Tibial nerve (tissue), 4 donors: ENCODE measurements at regions not wholly inside any gene's neighbourhood (a gene's known extent, or its start where the extent isn't known, plus 50 kb on each side); places are given as distances from the start of the nearest gene placed in this dataset.
"Not testable (repeated sequence)": the region's sequence is repeated elsewhere in the genome, so short reads cannot be mapped to it uniquely, and the experiment has no call there.

Experiments
- DNase-seq, 2 donors: peaks; one replicate each; pipeline ENCODE4 v3.0.0-alpha.2; 2019; ENCODE audit warnings: low spot score in 2 of 2
- H3K27ac ChIP-seq, 4 donors: fragments of 200-600 bp; sonication (generic) in 3 of 4; one replicate each; pipeline ENCODE4 v1.5.1; 2017 to 2019; ENCODE audit warnings: mild to moderate bottlenecking in 1 of 4
- H3K27me3 ChIP-seq, 2 donors: fragments of 200-600 bp; sonication (generic) in 1 of 2; one replicate each; pipeline versions ENCODE4 v1.5.1 to v1.6.0; 2017 to 2019
- H3K36me3 ChIP-seq, 3 donors: fragments of 200-600 bp; sonication (generic); one replicate each; pipeline ENCODE4 v1.5.1; 2018 to 2019
- H3K4me1 ChIP-seq, 4 donors: fragments of 200-600 bp; sonication (generic) in 3 of 4; one replicate each; pipeline ENCODE4 v1.5.1; 2017 to 2019
- H3K4me3 ChIP-seq, 4 donors: fragments of 200-600 bp; sonication (generic) in 3 of 4; one replicate each; pipeline ENCODE4 v1.5.1; 2017 to 2019; ENCODE audit warnings: mild to moderate bottlenecking in 1 of 4, moderate library complexity in 1 of 4
- H3K9me3 ChIP-seq, 4 donors: fragments of 200-600 bp; sonication (generic) in 3 of 4; one replicate each; pipeline ENCODE4 v1.5.1; 2017 to 2019
- CTCF ChIP-seq, 5 experiments: fragments of 200-600 bp in 3 of 5; fragments of 450-650 bp in 2 of 5; sonication (generic) in 3 of 5; IDR thresholded peaks; one replicate each; pipeline ENCODE4 v1.5.1; 2016 to 2019; ENCODE audit warnings: antibody characterized with exemption in 5 of 5, mild to moderate bottlenecking in 3 of 5, moderate library complexity in 2 of 5
- EP300 ChIP-seq, 2 donors: sonication (generic); formaldehyde crosslinking; IDR thresholded peaks; one replicate each; pipeline ENCODE4 v1.6.1; 2017; ENCODE audit warnings: antibody characterized with exemption in 2 of 2, mild to moderate bottlenecking in 1 of 2
- POLR2A ChIP-seq, 2 donors: fragments of 450-650 bp; IDR thresholded peaks; one replicate each; pipeline ENCODE4 v1.6.1; 2017; ENCODE audit warnings: antibody characterized with exemption in 2 of 2, mild to moderate bottlenecking in 2 of 2, moderate library complexity in 2 of 2
- WGBS, 2 donors: methylation state at CpG; one replicate each; pipeline ENCODE4 v1.1.5; 2018; 5-methylcytosine and 5-hydroxymethylcytosine counted together

GRCh38 chr10:10067644-10068043 lies 950.0 kb upstream of the CELF2 start:
- Histone ChIP-seq H3K27me3 (no peaks in the 10 kb centered on the region), H3K36me3 (no peaks in the 10 kb centered on the region), H3K4me3 (no peak overlapping the region), H3K4me1 (no peaks in the 10 kb centered on the region), H3K27ac (no peak overlapping the region), H3K9me3 (no peaks in the 10 kb centered on the region)
- TF ChIP-seq EP300 (IDR thresholded peaks at IDR 0.05): no peak
- no peak for TF ChIP-seq CTCF (IDR thresholded peaks at IDR 0.05)
- TF ChIP-seq POLR2A (IDR thresholded peaks at IDR 0.05): no peak
- no peak for DNase-seq

- peaks cover 0 to 19% (median 0%) of the 10 kb centered on the region in 4 donors for H3K9me3 ChIP-seq
- not testable (repeated sequence) for H3K4me3 ChIP-seq, DNase-seq, H3K27ac ChIP-seq, H3K36me3 ChIP-seq, H3K4me1 ChIP-seq, H3K27me3 ChIP-seq
- WGBS, 2 donors: 86 to 87% methylated on average over 9 of the region's 9 CpGs
These were observed 942.8 kb upstream of the CELF2 start for GRCh38 chr10:10074847-10075246.

GRCh38 chr10:10078446-10078845 lies 939.2 kb upstream of the CELF2 start:
- TF ChIP-seq CTCF (IDR thresholded peaks at IDR 0.05) (no peak), POLR2A (IDR thresholded peaks at IDR 0.05) (no peak), EP300 (IDR thresholded peaks at IDR 0.05) (no peak)
- DNase-seq: no peak
- WGBS, 2 donors: 55 to 58% methylated on average over 4 of the region's 4 CpGs

GRCh38 chr10:10092581-10092980 lies 925.1 kb upstream of the CELF2 start:
- H3K4me1 ChIP-seq: no peaks in the 10 kb centered on the region
- no peaks in the 10 kb centered on the region for H3K27me3 ChIP-seq
- no peaks in the 10 kb centered on the region for H3K9me3 ChIP-seq
- H3K4me3 ChIP-seq: no peak overlapping the region
- no peaks in the 10 kb centered on the region for H3K36me3 ChIP-seq
- DNase-seq: no peak
- TF ChIP-seq CTCF (IDR thresholded peaks at IDR 0.05) (no peak), POLR2A (IDR thresholded peaks at IDR 0.05) (no peak), EP300 (IDR thresholded peaks at IDR 0.05) (no peak)
- no peak overlapping the region for H3K27ac ChIP-seq
- WGBS, 2 donors: 32 to 34% methylated on average over 6 of the region's 6 CpGs

More at GRCh38 chr10:10078446-10078845, 939.2 kb upstream of the CELF2 start:
- no peaks in the 10 kb centered on the region for H3K4me1 ChIP-seq
- no peak overlapping the region for H3K27ac ChIP-seq
- H3K36me3 ChIP-seq: no peaks in the 10 kb centered on the region
- peaks cover 0 to 17% (median 0%) of the 10 kb centered on the region in 4 donors for H3K9me3 ChIP-seq
- H3K4me3 ChIP-seq: no peak overlapping the region
- no peaks in the 10 kb centered on the region for H3K27me3 ChIP-seq

- no peak overlapping the region for H3K27ac ChIP-seq
- no peaks in the 10 kb centered on the region for H3K4me1 ChIP-seq
- H3K27me3 ChIP-seq: no peaks in the 10 kb centered on the region
- no peaks in the 10 kb centered on the region for H3K9me3 ChIP-seq
- TF ChIP-seq CTCF (IDR thresholded peaks at IDR 0.05) (no peak), EP300 (IDR thresholded peaks at IDR 0.05) (no peak), POLR2A (IDR thresholded peaks at IDR 0.05) (no peak)
- WGBS, 2 donors: 55 to 65% methylated on average over 3 of the region's 3 CpGs
- no peaks in the 10 kb centered on the region for H3K36me3 ChIP-seq
- no peak overlapping the region for H3K4me3 ChIP-seq
- no peak for DNase-seq
These were observed 924.7 kb upstream of the CELF2 start for GRCh38 chr10:10093021-10093420.

- Histone ChIP-seq H3K27ac (no peak overlapping the region), H3K36me3 (no peaks in the 10 kb centered on the region), H3K27me3 (no peaks in the 10 kb centered on the region), H3K4me1 (no peaks in the 10 kb centered on the region), H3K4me3 (no peak overlapping the region), H3K9me3 (peaks cover 0 to 4% (median 0%) of the 10 kb centered on the region in 4 donors)
- no peak for TF ChIP-seq EP300 (IDR thresholded peaks at IDR 0.05)
- TF ChIP-seq POLR2A (IDR thresholded peaks at IDR 0.05): no peak
- TF ChIP-seq CTCF (IDR thresholded peaks at IDR 0.05): no peak
- 46 to 48% methylated on average over 5 of the region's 5 CpGs for WGBS, 2 donors
- no peak for DNase-seq
These were observed 923.0 kb upstream of the CELF2 start for GRCh38 chr10:10094691-10095090.
